PC-9 (cell line): ENCODE measurements at regions not wholly inside any gene's neighbourhood (a gene's known extent, or its start where the extent isn't known, plus 50 kb on each side); places are given as distances from the start of the nearest gene placed in this dataset.

Experiments used
- BruUV-seq: library from RNA; stranded (reverse); fragments of 400-500 nt; replicated peaks from 2 replicates; lab custom pipeline; 2021; lab: Mats Ljungman, UMichigan
- CTCF ChIA-PET: fragments of 300-600 bp; sonication (Branson Sonifier 250); formaldehyde crosslinking; loops from one replicate; lab custom pipeline; 2022; ENCODE audit warnings: antibody characterized with exemption; lab: Charles Lee
- POLR2A ChIA-PET: fragments of 300-600 bp; sonication (Branson Sonifier 250); formaldehyde crosslinking; loops from one replicate; lab custom pipeline; 2022; ENCODE audit warnings: antibody characterized with exemption; ENCODE audit not compliant: unreplicated experiment; lab: Charles Lee
- DNase-seq, 2 experiments: peaks; one replicate each; pipeline versions ENCODE4 v3.0.0 to v3.0.0-alpha.2; 2015 to 2022; ENCODE audit warnings: mixed read lengths in 1 of 2
- H2AFZ ChIP-seq: fragments of 200-600 bp; sonication (generic); 2 replicates; pipeline ENCODE4 v1.8.1; 2017; ENCODE audit warnings: antibody characterized with exemption
- H3F3A ChIP-seq: fragments of 200-600 bp; sonication (generic); 2 replicates; pipeline ENCODE4 v1.8.1; 2017; ENCODE audit warnings: antibody characterized with exemption, mild to moderate bottlenecking, low read depth; ENCODE audit not compliant: insufficient read depth
- H3K27ac ChIP-seq: fragments of 200-600 bp; sonication (generic); 2 replicates; pipeline ENCODE4 v1.6.1; 2016; ENCODE audit warnings: mixed run types
- H3K27me3 ChIP-seq: fragments of 200-600 bp; sonication (generic); 2 replicates; pipeline ENCODE4 v1.6.1; 2016; ENCODE audit warnings: low read depth, mixed run types; ENCODE audit not compliant: insufficient read depth
- H3K36me3 ChIP-seq: fragments of 200-600 bp; sonication (generic); 2 replicates; pipeline ENCODE4 v1.6.1; 2016; ENCODE audit warnings: low read depth, mixed run types
- H3K4me1 ChIP-seq: fragments of 200-600 bp; sonication (generic); replicated peaks from 2 replicates; pipeline ENCODE4 v1.6.1; 2016; ENCODE audit warnings: mixed run types; ENCODE audit not compliant: insufficient read depth
- H3K4me2 ChIP-seq: fragments of 200-600 bp; sonication (generic); 2 replicates; pipeline ENCODE4 v1.6.1; 2017; ENCODE audit warnings: mixed run types
- H3K4me3 ChIP-seq: fragments of 200-600 bp; sonication (generic); 2 replicates; pipeline ENCODE4 v1.6.1; 2016; ENCODE audit warnings: mixed run types
- H3K79me2 ChIP-seq: fragments of 200-600 bp; sonication (generic); 2 replicates; pipeline ENCODE4 v1.6.1; 2017; ENCODE audit warnings: low read depth, mixed run types
- H3K9me2 ChIP-seq: fragments of 200-600 bp; sonication (generic); 2 replicates; pipeline ENCODE4 v1.8.1; 2017; ENCODE audit warnings: mild to moderate bottlenecking; ENCODE audit not compliant: insufficient read depth
- H3K9me3 ChIP-seq: fragments of 200-600 bp; sonication (generic); 2 replicates; pipeline ENCODE4 v1.8.1; 2016; ENCODE audit warnings: low read depth; ENCODE audit not compliant: insufficient read depth
- H4K20me1 ChIP-seq: fragments of 200-600 bp; sonication (generic); 2 replicates; pipeline ENCODE4 v1.8.1; 2017; ENCODE audit not compliant: insufficient read depth
- EZH2 ChIP-seq: fragments of 200-600 bp; sonication (generic); IDR thresholded peaks from 2 replicates; pipeline ENCODE4 v1.8.0; 2017; ENCODE audit warnings: antibody characterized with exemption, low read depth
- intact Hi-C: fragments of 100-400 bp; cut with micrococcal nuclease; formaldehyde crosslinking; loops from one replicate; pipeline ENCODE4 v1.10.0; 2022; ENCODE audit not compliant: unreplicated experiment
- TF ChIP-seq, protein P1 (sequence below): fragments of 200-600 bp; sonication (generic); conservative IDR thresholded peaks from 2 replicates; pipeline ENCODE4 v1.6.1; 2017; ENCODE audit warnings: mixed run types, antibody characterized with exemption, mild to moderate bottlenecking, moderate library complexity

DNA sequence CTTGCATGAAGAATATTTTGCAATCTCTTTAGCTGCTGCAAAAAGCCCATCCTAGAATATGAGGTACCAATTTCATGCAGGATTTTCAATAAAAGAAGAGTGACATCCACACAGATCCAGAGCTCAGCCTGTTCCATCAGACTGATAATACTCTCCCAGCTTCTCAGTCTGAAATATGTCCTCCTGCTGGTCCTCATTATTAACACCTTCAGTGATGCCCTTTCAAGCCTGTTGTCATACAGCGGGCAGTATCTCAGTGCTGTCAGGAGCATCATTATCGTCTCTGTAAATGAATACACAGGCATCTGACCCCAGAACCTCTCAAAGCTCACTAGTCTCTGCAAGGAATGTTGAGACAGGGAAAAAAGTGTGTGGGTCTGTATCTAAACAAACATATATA is 1387.8 kb downstream of the OTOL1 start:
- H3K36me3 ChIP-seq, result no peaks in the 10 kb centered on the region

DNA sequence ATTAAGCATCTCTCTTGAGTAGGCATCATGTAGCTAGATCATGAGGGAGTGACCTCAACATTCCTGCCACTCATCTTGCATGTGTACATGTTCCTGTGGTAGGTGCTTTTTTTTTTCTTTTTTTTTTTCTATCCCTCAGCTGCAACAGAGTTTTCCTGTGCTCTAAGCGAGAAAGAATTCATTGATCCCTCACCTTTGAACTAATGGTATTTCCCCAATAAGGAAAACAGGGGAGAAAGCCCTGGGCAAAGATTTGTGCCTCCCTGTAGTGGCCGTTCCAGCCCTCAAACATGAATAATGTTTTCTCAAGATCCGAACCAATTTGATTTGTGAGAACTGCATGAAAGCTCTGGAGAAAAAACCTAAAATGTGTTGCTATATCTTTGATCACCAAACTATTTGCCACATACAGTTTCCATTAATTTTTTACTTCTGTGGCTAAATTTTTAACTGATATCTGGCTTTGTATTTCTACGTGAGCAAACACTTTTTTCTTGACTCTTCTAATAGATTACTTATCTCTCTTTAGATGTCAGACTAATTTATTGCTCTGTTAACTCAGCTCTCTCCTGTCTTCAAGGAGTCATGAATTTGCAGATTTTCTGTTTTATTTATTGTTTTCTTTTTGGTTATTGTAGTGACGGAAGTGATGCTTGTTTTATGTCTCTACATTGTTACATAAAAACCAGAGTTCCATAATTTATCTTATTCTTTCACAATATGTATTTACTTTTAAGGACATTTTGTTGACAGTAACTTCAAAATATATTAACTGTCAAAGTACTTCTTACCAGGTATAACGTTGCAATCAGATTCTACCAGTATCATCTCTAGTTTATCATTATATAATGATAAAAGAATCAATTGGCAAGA is 1396.5 kb downstream of the OTOL1 start:
- Histone ChIP-seq H3K79me2 (no peaks in the 10 kb centered on the region), H3K36me3 (no peaks in the 10 kb centered on the region), H3K4me2 (no peak overlapping the region), H2AFZ (no peak overlapping the region), H3F3A (no peaks in the 10 kb centered on the region), H3K27ac (no peak overlapping the region), H3K4me3 (no peak overlapping the region), H3K27me3 (no peaks in the 10 kb centered on the region), H3K9me3 (no peaks in the 10 kb centered on the region), H4K20me1 (no peaks in the 10 kb centered on the region), H3K4me1 (no peaks in the 10 kb centered on the region), H3K9me2 (no peaks in the 10 kb centered on the region)
- no peak for DNase-seq
- TF ChIP-seq, protein P1, sequence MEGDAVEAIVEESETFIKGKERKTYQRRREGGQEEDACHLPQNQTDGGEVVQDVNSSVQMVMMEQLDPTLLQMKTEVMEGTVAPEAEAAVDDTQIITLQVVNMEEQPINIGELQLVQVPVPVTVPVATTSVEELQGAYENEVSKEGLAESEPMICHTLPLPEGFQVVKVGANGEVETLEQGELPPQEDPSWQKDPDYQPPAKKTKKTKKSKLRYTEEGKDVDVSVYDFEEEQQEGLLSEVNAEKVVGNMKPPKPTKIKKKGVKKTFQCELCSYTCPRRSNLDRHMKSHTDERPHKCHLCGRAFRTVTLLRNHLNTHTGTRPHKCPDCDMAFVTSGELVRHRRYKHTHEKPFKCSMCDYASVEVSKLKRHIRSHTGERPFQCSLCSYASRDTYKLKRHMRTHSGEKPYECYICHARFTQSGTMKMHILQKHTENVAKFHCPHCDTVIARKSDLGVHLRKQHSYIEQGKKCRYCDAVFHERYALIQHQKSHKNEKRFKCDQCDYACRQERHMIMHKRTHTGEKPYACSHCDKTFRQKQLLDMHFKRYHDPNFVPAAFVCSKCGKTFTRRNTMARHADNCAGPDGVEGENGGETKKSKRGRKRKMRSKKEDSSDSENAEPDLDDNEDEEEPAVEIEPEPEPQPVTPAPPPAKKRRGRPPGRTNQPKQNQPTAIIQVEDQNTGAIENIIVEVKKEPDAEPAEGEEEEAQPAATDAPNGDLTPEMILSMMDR, result no peak
- TF ChIP-seq EZH2, result no peak
- no TSS peak for BruUV-seq
- intact Hi-C loops, result no loop called here
- POLR2A ChIA-PET, result no interaction called here
- CTCF ChIA-PET, result no interaction called here

More for the DNA sequence above, 1387.8 kb downstream of the OTOL1 start:
- ChIA-PET CTCF (no interaction called here), POLR2A (no interaction called here)
- no peaks in the 10 kb centered on the region for H3K79me2 ChIP-seq
- no peaks in the 10 kb centered on the region for H3K4me1 ChIP-seq
- BruUV-seq, result no TSS peak
- no peak overlapping the region for H3K4me3 ChIP-seq
- DNase-seq, result no peak
- H3K27ac ChIP-seq, result no peak overlapping the region
- no peaks in the 10 kb centered on the region for H3F3A ChIP-seq
- no peaks in the 10 kb centered on the region for H4K20me1 ChIP-seq
- no peak overlapping the region for H3K4me2 ChIP-seq
- TF ChIP-seq, protein P1, result no peak
- no peak for TF ChIP-seq EZH2
- H3K9me2 ChIP-seq, result no peaks in the 10 kb centered on the region
- no peak overlapping the region for H2AFZ ChIP-seq
- intact Hi-C loops, result no loop called here
- H3K27me3 ChIP-seq, result no peaks in the 10 kb centered on the region
- no peaks in the 10 kb centered on the region for H3K9me3 ChIP-seq

DNA sequence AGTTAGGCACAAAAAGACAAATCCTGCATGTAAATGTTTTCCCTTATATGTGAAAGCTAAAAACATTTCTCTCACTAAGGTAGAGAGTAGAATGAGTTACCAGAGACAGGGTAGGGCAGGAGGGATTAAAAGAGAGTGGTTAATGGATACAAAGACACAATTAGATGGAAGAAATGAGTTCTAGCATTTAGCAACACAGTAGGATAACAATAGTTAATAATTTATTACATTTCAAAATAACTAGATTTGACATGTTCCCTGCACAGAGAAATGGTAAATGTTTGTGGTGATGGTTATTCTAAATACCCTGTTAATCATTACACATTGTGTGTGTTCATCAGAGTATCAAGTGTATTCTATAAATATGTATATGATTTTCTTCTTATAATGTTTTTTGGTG is 1400.7 kb downstream of the OTOL1 start:
- Histone ChIP-seq H3K4me1 (no peaks in the 10 kb centered on the region), H3K9me2 (no peaks in the 10 kb centered on the region), H2AFZ (no peak overlapping the region), H3F3A (no peaks in the 10 kb centered on the region), H3K27me3 (no peaks in the 10 kb centered on the region), H3K9me3 (no peaks in the 10 kb centered on the region), H3K4me3 (no peak overlapping the region), H3K27ac (no peak overlapping the region), H3K79me2 (no peaks in the 10 kb centered on the region), H3K36me3 (no peaks in the 10 kb centered on the region), H4K20me1 (no peaks in the 10 kb centered on the region), H3K4me2 (no peak overlapping the region)
- TF ChIP-seq EZH2, result no peak
- TF ChIP-seq, protein P1, result no peak
- DNase-seq, result no peak
- intact Hi-C loops, result no loop called here
- ChIA-PET CTCF (no interaction called here), POLR2A (no interaction called here)
- no TSS peak for BruUV-seq
